Tibial nerve (tissue), 4 donors: ENCODE measurements at regions not wholly inside any gene's neighbourhood (a gene's known extent, or its start where the extent isn't known, plus 50 kb on each side); places are given as distances from the start of the nearest gene placed in this dataset.

Source experiments
- DNase-seq, 2 donors: peaks; one replicate each; pipeline ENCODE4 v3.0.0-alpha.2; 2019; ENCODE audit warnings: low spot score in 2 of 2
- H3K27ac ChIP-seq, 4 donors: fragments of 200-600 bp; sonication (generic) in 3 of 4; one replicate each; pipeline ENCODE4 v1.5.1; 2017 to 2019; ENCODE audit warnings: mild to moderate bottlenecking in 1 of 4
- H3K27me3 ChIP-seq, 2 donors: fragments of 200-600 bp; sonication (generic) in 1 of 2; one replicate each; pipeline versions ENCODE4 v1.5.1 to v1.6.0; 2017 to 2019
- H3K36me3 ChIP-seq, 3 donors: fragments of 200-600 bp; sonication (generic); one replicate each; pipeline ENCODE4 v1.5.1; 2018 to 2019
- H3K4me1 ChIP-seq, 4 donors: fragments of 200-600 bp; sonication (generic) in 3 of 4; one replicate each; pipeline ENCODE4 v1.5.1; 2017 to 2019
- H3K4me3 ChIP-seq, 4 donors: fragments of 200-600 bp; sonication (generic) in 3 of 4; one replicate each; pipeline ENCODE4 v1.5.1; 2017 to 2019; ENCODE audit warnings: mild to moderate bottlenecking in 1 of 4, moderate library complexity in 1 of 4
- H3K9me3 ChIP-seq, 4 donors: fragments of 200-600 bp; sonication (generic) in 3 of 4; one replicate each; pipeline ENCODE4 v1.5.1; 2017 to 2019
- EP300 ChIP-seq, 2 donors: sonication (generic); formaldehyde crosslinking; IDR thresholded peaks; one replicate each; pipeline ENCODE4 v1.6.1; 2017; ENCODE audit warnings: antibody characterized with exemption in 2 of 2, mild to moderate bottlenecking in 1 of 2
- POLR2A ChIP-seq, 2 donors: fragments of 450-650 bp; IDR thresholded peaks; one replicate each; pipeline ENCODE4 v1.6.1; 2017; ENCODE audit warnings: antibody characterized with exemption in 2 of 2, mild to moderate bottlenecking in 2 of 2, moderate library complexity in 2 of 2
- WGBS, 2 donors: methylation state at CpG; one replicate each; pipeline ENCODE4 v1.1.5; 2018; 5-methylcytosine and 5-hydroxymethylcytosine counted together
- TF ChIP-seq, protein P1 (sequence below), 5 experiments: fragments of 200-600 bp in 3 of 5; fragments of 450-650 bp in 2 of 5; sonication (generic) in 3 of 5; IDR thresholded peaks; one replicate each; pipeline ENCODE4 v1.5.1; 2016 to 2019; ENCODE audit warnings: antibody characterized with exemption in 5 of 5, mild to moderate bottlenecking in 3 of 5, moderate library complexity in 2 of 5

DNA sequence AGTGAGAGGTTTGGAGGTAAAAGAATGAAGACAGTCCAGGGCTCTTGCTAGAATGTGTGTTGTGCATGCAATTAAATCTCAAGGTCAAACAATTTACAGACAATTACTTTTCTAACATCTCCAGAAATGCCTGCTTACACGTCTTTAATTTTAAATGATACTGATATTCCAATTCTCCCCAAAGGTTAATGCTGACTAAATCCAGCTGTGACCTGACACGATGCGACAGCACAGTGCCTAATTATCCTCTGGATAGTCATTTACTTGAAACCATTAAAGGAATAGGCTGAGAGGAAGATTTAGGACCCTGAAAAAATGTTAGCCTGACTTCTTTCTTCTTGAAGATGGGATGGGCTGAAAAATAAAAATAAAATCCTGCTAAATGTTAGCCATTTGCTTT lies 178.2 kb upstream of the MMS22L start:
- 20 to 29% methylated on average over 3 of the region's 3 CpGs for WGBS, 2 donors
- H3K27me3 ChIP-seq: no peaks in the 10 kb centered on the region
- H3K4me1 ChIP-seq: no peaks in the 10 kb centered on the region
- DNase-seq: no peak
- H3K9me3 ChIP-seq: no peaks in the 10 kb centered on the region
- TF ChIP-seq, protein P1, sequence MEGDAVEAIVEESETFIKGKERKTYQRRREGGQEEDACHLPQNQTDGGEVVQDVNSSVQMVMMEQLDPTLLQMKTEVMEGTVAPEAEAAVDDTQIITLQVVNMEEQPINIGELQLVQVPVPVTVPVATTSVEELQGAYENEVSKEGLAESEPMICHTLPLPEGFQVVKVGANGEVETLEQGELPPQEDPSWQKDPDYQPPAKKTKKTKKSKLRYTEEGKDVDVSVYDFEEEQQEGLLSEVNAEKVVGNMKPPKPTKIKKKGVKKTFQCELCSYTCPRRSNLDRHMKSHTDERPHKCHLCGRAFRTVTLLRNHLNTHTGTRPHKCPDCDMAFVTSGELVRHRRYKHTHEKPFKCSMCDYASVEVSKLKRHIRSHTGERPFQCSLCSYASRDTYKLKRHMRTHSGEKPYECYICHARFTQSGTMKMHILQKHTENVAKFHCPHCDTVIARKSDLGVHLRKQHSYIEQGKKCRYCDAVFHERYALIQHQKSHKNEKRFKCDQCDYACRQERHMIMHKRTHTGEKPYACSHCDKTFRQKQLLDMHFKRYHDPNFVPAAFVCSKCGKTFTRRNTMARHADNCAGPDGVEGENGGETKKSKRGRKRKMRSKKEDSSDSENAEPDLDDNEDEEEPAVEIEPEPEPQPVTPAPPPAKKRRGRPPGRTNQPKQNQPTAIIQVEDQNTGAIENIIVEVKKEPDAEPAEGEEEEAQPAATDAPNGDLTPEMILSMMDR (IDR thresholded peaks at IDR 0.05): no peak
- TF ChIP-seq EP300 (IDR thresholded peaks at IDR 0.05): no peak
- no peak for TF ChIP-seq POLR2A (IDR thresholded peaks at IDR 0.05)
- H3K4me3 ChIP-seq: no peak overlapping the region
- H3K36me3 ChIP-seq: no peaks in the 10 kb centered on the region
- no peak overlapping the region for H3K27ac ChIP-seq

DNA sequence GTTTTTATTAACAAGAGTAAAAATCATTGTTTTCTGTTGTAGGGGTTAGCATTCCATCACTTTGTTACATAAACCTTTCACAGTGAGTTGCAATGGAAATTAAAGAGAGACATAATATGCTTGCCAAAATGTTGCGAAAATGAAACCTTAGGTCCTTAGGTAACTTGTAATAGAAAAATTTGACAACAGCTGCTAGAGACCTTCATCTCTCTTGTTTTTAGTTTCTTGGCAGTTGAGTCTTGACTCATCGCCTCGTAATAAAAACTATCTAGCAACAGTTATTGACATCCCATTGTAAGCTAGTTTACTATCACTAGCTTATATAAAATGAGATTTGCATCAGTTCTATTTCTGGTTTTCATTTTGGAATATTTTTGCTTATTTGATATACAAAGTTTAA lies 179.0 kb upstream of the MMS22L start:
- 85 to 87% methylated on average over 3 of the region's 3 CpGs for WGBS, 2 donors
- no peaks in the 10 kb centered on the region for H3K27me3 ChIP-seq
- DNase-seq: no peak
- no peak for TF ChIP-seq EP300 (IDR thresholded peaks at IDR 0.05)
- TF ChIP-seq, protein P1 (IDR thresholded peaks at IDR 0.05): no peak
- TF ChIP-seq POLR2A (IDR thresholded peaks at IDR 0.05): no peak
- H3K27ac ChIP-seq: no peak overlapping the region
- no peaks in the 10 kb centered on the region for H3K4me1 ChIP-seq
- no peaks in the 10 kb centered on the region for H3K9me3 ChIP-seq
- no peak overlapping the region for H3K4me3 ChIP-seq
- no peaks in the 10 kb centered on the region for H3K36me3 ChIP-seq

DNA sequence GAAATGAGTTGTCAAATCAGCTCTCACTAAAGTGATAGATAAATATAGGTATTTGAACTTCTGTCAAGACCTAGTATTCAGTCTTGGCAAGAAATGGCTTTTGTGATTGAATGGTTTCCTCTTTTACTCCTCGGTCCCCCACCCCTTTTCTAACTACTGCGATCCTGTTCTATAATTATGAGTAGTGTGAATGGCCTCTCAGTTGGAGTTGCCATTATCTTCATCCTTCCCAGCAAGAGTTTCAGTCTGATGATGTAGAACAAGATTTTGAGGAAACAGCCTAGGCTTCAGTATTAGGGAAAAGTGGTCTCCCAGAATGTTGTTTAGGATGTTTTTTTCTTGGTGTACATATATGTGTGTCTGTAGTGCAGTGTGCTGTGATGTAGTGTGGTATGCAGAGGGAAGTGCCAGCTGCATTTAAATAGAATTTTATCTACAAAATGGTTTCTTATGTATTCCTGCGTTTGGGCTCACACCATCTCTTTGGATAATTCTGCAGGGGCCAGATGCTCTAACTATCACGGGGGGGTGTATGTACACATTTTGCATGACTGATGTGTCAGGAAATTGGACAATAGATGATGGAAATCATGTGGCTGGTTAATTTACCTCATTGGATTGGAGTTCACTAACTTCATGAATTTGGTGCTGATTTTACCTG lies 180.1 kb upstream of the MMS22L start:
- Histone ChIP-seq H3K27ac (no peak overlapping the region), H3K27me3 (no peaks in the 10 kb centered on the region), H3K4me1 (no peaks in the 10 kb centered on the region), H3K4me3 (no peak overlapping the region), H3K36me3 (no peaks in the 10 kb centered on the region), H3K9me3 (no peaks in the 10 kb centered on the region)
- 32 to 41% methylated on average over 4 of the region's 4 CpGs for WGBS, 2 donors
- no peak for TF ChIP-seq EP300 (IDR thresholded peaks at IDR 0.05)
- TF ChIP-seq POLR2A (IDR thresholded peaks at IDR 0.05): no peak
- no peak for DNase-seq

DNA sequence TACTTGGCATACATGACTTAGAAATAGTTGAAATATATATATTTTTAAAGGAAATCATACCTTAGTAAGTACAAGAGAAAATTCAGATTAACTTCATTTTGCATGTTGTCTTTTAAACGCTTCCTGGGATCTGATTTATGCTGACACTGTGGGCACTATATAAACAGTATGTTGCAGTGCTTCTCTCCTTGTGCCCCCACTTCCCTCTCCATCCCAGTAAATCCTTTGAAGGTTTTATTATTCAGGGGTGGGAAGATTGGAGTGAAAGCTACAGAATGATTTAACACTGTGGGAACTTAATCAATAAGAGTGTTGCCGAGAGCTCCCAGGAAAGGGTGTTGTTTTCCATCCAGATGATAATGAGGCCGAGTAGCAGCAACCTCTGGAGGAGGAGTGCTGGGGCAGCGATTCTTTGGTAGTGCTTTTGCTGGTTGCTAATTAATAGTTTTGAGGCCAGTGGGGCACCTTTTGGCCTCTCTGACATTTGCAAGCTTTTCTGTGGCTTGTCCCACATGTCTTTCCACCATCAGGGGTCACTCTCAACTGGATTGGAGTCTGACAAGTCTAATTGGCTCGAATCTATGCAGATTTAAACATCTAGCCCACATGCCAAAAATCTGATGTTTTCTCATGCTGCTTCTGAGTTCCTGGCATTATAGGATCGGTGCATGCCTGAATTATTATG lies 183.0 kb upstream of the MMS22L start:
- no peak for TF ChIP-seq POLR2A (IDR thresholded peaks at IDR 0.05)
- TF ChIP-seq, protein P1 (IDR thresholded peaks at IDR 0.05): no peak
- no peak for TF ChIP-seq EP300 (IDR thresholded peaks at IDR 0.05)
- H3K27me3 ChIP-seq: no peaks in the 10 kb centered on the region
- no peaks in the 10 kb centered on the region for H3K4me1 ChIP-seq
- no peak for DNase-seq
- H3K27ac ChIP-seq: no peak overlapping the region
- no peak overlapping the region for H3K4me3 ChIP-seq
- no peaks in the 10 kb centered on the region for H3K9me3 ChIP-seq
- 33 to 34% methylated on average over 6 of the region's 6 CpGs for WGBS, 2 donors
- H3K36me3 ChIP-seq: no peaks in the 10 kb centered on the region

DNA sequence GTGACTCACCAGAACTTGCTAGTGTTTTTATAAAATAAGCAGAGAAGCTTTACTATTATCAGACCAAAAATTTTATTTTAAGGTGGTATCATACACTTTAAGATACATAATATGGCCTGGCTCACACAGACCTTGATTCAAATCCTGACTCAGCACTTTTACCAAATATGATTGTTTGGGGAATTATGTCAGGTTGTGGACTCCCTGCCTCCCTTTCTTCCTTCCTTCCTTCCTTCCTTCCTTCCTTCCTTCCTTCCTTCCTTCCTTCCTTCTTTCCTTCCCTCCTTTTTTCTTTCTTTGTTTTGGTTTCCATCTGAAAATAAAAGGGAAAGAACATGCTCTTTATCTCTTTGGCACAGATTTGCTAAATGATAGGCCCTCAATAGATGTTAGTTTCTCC lies 186.0 kb upstream of the MMS22L start:
- no peak for DNase-seq

More for the DNA sequence above, 186.0 kb upstream of the MMS22L start:
- H3K9me3 ChIP-seq: no peaks in the 10 kb centered on the region
- TF ChIP-seq, protein P1 (IDR thresholded peaks at IDR 0.05): no peak
- TF ChIP-seq POLR2A (IDR thresholded peaks at IDR 0.05) (no peak), EP300 (IDR thresholded peaks at IDR 0.05) (no peak)
- H3K36me3 ChIP-seq: no peaks in the 10 kb centered on the region
- H3K4me3 ChIP-seq: no peak overlapping the region
- H3K27ac ChIP-seq: no peak overlapping the region
- no peaks in the 10 kb centered on the region for H3K4me1 ChIP-seq
- H3K27me3 ChIP-seq: no peaks in the 10 kb centered on the region
